SU-DHL-6 (cell line): ENCODE measurements at regions not wholly inside any gene's neighbourhood (a gene's known extent, or its start where the extent isn't known, plus 50 kb on each side); places are given as distances from the start of the nearest gene placed in this dataset.

Source experiments
- EZH2phosphoT487 ChIP-seq: fragments of 200-600 bp; sonication (generic), shearing (Covaris generic); conservative IDR thresholded peaks from 2 replicates; pipeline ENCODE4 v1.6.1; 2018; ENCODE audit warnings: mild to moderate bottlenecking, antibody characterized with exemption, low read length, moderate library complexity, mixed read lengths
- TF ChIP-seq, protein P1 (sequence below): fragments of 200-600 bp; sonication (generic); IDR thresholded peaks from one replicate; pipeline ENCODE4 v1.5.1; 2017; ENCODE audit warnings: antibody characterized with exemption, mild to moderate bottlenecking, low read length, moderate library complexity; ENCODE audit not compliant: insufficient read depth, poor library complexity, severe bottlenecking

DNA sequence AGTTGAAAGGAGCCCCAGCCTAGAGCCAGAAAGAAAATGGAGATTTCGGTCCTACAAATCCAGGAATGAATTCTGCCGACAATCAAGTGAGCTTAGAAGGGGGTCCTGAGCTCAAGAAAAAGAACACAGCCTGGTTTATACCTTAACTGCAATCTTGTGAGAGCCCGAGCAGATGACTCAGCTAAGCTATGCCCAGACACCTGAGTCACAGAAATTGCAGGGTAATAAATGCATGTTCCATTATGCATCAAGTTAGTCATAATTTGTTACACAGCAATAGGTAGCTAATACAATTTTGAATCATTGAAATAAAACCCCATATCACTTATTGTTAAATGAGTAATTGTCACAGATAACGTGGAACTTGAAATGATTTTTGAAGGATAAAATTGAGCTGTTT, 111.8 kb upstream of the FOXP2 start:
- TF ChIP-seq, protein P1, sequence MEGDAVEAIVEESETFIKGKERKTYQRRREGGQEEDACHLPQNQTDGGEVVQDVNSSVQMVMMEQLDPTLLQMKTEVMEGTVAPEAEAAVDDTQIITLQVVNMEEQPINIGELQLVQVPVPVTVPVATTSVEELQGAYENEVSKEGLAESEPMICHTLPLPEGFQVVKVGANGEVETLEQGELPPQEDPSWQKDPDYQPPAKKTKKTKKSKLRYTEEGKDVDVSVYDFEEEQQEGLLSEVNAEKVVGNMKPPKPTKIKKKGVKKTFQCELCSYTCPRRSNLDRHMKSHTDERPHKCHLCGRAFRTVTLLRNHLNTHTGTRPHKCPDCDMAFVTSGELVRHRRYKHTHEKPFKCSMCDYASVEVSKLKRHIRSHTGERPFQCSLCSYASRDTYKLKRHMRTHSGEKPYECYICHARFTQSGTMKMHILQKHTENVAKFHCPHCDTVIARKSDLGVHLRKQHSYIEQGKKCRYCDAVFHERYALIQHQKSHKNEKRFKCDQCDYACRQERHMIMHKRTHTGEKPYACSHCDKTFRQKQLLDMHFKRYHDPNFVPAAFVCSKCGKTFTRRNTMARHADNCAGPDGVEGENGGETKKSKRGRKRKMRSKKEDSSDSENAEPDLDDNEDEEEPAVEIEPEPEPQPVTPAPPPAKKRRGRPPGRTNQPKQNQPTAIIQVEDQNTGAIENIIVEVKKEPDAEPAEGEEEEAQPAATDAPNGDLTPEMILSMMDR = no peak
- no peak for TF ChIP-seq EZH2phosphoT487
